GM21723 (cell line): ENCODE measurements at regions not wholly inside any gene's neighbourhood (a gene's known extent, or its start where the extent isn't known, plus 50 kb on each side); places are given as distances from the start of the nearest gene placed in this dataset.
"Not testable (repeated sequence)": the region's sequence is repeated elsewhere in the genome, so short reads cannot be mapped to it uniquely, and the experiment has no call there.

Source experiments
- ATAC-seq: cut with Tn5 transposase; IDR thresholded peaks from one replicate; pipeline ENCODE4 v1.9.1; 2021; ENCODE audit warnings: mild to moderate bottlenecking, moderate library complexity; ENCODE audit not compliant: unreplicated experiment

DNA sequence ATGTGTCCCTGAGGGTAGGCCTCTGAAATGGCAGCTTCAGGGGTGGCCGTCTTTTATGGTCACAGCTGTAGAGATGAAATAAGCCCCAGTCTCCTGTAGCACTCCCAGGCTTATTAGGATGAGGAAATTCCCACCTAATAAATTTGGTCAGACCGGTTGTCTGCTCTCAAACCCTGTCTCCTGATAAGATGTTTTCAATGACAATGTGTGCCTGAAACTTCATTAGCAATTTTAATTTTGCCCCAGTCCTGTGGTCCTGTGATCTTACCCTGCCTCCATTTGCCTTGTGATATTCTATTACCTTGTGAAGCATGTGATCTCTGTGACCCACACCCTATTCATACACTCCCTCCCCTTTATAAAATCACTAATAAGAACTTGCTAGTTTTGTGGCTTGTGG is 736.1 kb upstream of the PCDH20 start:
- not testable (repeated sequence) for ATAC-seq

DNA sequence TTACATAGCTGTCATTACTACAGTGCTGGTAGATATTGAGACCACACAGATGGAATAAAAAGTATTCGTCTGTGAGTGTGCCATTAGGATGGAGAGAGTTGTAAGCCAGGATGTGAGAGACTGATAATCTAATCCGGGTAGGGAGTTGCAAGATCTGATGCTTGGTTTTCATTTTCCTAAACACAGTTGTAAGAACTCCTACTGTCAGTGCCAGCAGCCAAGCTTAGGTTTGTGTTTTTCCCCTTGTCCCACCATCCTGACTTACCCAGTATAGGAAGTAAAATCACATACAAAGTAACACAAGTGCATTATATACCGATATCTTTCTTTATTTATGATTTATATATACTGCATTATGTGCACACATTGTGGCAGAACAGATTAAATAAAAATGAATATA is 726.4 kb upstream of the PCDH20 start:
- no peak for ATAC-seq

DNA sequence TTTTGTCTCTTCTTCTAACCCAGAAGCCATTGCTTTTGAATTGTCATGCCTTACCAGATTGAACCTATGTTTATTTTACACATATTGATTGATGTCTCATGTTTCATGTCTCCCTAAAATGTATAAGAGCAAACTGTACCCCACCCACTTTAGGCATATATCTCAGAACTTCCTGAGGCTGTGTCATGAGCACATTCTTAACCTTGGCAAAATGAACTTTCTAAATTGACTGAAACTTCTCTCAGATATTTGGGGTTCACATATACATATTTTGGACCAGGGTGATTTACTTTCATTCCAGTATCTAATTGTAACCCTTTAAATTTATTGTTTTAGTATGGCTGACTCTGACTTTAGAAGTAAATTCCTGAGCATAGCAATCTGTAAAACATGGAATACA is 723.9 kb upstream of the PCDH20 start:
- no peak for ATAC-seq

DNA sequence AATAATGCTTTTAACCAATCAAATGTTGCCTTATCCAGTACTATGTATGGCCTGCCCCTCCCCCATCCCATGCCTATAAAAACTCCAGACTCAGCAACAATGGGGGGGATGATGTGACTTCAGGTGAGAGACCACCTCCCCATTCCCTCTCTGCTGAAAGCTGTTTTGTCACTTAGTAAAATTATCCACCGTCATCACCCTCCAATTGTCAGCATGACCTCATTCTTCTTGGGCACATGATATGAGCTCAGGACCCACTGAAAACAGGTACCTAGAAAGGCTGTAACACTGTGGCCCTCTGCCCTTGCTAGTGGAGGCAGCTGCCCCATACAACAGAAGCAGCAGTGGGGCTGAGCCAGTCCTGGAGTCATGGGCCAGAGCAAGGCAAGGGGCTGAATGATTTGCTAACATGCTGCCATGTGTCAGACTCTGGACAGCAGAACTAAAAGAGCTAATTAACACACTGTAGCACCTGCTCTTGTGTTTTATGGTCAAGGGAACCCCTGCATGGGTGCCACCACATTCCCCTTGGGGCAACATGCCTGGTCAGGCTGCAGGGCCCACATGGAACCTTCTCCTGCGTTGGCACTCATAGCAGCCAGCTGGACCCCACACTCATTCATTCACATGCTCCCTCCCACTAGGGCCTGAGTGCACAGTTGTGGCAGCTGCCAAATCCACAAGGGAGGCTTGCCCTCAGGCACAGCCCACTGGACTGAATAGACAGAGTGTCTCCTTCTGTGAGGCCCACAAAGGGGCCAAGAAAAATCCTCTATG is 722.2 kb upstream of the PCDH20 start:
- no peak for ATAC-seq

DNA sequence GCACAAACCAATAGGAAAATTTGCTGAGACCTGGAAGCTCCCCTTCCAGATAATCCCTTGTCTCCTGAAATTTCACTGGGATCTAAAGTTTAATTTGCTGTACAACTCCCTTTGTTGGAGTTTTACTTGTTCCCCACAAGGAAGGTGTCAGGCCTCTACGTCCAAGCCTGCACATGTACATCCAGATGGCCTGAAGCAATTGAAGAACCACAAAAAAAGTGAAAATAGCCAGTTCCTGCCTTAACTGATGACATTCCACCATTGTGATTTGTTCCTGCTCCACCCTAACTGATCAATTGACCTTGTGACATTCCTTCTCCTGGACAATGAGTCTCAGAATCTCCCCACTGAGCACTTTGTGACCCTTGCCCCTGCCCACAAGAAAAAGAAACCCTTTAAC is 716.0 kb upstream of the PCDH20 start:
- ATAC-seq = no peak

DNA sequence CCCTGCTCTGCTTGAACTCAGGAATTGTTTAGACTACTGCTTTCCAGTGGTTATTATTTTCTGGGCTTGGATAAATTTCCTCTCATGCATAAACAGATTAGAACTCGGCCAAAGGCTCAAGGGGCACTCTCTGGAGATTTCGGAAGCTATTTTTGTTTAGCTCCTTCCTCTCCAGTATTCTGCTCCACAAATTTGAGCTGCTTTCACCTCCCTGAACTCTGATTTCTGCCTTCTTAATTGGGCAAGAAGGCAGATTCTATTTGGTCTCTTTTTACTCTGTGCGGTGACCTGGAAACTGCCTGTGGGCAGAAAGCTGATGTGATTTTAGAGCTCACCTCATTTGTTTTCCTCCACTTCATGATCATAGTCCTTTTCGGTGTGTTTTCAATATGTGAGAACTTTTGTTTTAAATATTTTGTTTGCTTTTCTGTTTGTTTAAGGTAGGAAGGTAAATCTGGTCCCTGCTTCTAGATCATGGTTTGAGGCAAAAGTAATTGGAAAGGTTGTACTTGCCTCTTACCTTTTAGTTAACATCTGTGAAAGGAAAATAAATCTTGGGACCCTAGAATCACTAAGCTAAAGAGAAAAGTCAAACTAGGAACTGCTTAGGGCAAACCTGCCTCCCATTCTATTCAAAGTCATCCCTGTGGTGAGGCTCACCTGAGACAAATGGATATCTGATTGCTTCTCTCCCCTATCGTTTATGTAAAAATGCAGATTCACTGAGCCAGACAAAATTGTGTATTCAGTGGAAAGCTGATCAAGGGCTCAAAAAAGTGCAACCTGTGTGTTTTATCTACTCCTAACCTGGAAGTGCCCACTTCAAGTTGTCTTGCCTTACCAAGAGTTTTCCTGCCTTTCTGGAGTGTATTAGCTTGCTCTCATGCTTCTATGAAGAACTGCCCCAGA is 714.7 kb upstream of the PCDH20 start:
- ATAC-seq = no peak

DNA sequence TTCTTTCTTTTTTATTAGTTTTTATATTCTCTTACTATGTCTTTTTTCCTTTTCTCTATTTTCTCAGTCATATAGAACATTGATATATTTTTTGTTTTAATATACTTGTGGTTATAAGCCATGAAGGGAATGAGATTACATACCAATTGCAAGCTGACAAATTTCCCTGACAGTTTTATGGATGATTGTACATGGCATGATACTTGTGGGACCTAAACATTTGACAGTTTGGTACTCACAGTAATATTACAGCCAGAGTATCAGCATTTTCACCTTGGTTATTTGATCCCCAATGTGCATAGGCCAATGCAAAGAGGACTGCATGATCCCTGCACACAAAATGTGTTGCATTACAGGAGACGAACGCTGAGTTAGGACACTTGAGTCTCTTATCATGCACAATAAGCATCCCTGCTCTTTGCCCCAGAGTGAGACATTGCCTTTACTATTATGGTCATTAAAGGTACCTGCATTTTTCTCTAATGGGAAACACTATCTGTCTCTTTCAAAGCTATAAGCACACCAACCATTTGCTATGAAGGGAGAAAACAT is 713.4 kb upstream of the PCDH20 start:
- no peak for ATAC-seq

DNA sequence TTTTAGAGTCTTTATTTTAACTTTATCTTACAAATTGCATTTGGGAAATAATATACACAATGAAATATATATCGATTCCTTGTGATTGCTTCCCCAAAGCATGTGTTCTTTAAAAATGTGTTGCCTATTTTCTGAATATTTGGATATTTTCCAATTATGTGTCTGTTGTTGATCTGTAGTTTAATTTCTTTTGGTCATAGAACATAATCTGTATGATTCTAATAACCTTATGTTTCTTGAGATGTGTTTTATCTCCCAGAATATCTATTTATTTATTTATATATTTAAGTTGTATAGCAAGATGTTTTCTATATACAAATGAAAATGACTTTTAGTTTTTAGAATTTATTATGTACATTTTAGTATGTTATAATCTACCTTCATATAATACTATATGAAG is 710.8 kb upstream of the PCDH20 start:
- no peak for ATAC-seq

DNA sequence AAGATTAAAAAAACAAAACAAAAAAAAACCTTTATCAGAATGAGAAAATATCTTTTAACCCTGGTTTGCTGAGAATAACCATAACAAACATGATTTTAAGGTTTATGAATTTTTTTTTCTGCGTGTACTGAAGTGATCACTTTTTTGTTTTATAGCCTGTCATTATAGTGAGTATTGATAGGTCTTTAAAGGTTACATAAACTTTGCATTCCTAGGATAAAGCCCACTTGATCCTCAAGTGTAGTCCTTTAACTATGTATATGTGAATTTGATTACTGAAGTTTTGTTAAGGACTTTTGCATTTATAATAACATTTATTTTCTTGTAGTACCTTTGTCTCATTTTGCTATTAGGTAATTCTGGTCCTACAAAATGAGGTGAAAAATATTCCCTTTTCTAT is 709.8 kb upstream of the PCDH20 start:
- ATAC-seq = no peak

DNA sequence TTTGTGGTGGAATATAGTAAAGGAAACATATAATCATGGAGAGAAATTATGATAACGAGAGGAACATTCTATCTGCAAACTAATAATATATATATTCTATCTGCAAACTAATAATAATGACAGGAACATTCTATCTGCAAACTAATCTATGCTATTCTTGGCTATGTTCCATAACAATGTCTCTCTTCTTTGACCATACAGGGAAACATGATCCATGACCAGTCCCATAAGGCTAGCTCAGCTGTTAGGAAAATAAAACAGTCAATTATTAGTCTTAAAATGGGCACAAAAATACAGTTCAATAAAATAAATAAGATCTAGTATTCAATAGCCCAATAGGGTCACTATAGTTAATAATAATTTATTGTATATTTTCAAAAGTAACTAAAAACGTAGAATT is 707.8 kb upstream of the PCDH20 start:
- no peak for ATAC-seq

DNA sequence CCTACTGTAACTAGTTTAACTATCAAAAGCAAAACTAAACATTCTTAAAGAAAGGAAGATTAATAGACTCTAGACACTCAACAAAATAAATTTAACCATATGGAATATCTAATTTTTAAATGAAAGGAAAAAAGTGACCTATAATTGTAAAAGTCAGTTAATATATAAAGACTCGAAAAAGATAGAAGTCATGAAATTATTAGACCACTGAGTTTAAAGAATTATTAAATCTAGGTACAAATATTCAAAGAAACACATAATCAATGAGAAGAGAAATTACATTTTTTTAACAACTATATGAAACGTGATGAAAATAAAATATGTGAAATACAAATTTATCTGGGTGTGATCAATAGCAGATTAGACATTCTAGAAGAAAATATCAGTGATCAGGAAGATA is 706.8 kb upstream of the PCDH20 start:
- ATAC-seq = no peak

DNA sequence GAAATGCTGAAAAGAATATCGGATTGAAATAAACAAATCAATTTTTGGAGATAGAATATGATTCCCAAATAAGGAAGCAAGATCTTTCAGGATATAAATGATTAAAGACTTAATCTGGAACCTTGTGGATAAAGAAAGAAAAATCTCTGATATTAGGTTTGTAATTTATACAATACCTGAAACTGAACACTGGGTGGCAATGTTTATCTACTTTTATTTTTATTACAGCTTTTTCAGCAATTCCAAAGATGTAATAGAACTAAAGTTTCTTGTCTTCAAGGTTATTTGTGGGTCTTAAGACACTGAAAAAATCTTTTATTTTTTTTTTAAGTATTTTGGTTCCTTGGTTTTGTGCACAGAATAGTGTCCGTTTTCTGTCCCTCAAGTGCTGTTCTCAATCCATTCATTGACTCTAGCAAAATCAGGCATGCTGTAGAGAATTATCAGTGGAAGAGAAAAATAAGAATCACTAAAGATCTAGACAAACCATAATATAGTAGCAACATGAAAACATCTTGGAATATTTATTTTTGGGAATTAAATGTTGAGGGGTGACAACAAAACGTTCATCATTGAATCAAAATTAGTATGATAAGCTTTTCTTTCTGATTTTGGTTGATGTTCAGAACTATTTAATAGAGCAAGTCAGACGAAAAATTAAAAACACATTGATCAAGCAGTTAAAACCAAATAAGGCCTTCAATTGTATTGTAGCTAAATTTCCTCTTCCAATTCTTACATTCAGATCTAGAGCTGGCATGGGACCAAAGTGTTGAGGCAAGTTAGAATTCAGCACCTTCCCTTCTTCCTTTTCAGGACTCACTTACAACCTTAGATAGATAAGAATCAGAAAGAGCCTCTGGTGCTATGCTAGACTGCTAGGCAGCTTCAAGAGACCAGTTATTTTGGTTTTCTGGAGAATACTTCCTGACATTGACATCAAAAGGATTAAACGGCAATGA is 704.4 kb upstream of the PCDH20 start:
- ATAC-seq = no peak

DNA sequence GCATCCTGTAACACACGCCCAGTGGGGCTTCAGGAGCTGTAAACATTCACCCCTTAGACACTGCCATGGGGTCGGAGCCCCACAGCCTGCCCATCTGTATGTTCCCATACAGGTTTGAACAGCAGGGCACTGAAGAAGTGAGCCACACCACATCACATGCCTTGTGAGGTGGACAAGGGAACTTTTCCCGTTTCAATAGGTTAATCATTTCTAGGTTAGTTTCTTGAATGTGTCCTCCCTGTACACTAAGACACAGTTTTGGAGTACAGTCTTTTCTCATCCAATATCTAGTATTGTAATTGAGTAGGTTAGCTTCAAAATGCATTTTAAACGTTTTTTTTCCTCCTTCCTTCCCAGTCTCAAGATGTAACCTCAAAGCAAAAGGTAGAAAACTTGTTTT is 700.2 kb upstream of the PCDH20 start:
- ATAC-seq = no peak

DNA sequence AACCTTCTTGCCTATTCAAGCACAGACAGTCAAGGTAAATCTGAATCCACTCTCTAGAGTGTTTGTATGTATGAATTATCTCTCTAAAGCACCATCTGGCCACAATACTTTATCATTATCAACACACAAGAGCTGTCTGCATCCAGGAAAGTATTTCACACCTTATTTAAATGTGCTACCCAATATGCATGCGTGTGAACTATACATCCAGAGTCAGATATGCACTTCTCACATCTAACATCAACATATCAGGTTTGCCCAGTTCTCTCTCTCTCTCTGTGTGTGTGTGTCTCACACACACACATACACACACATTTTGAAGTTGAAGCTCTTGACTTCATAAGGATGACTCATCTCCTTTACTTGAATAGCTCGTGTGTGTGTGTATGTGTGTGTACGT is 697.5 kb upstream of the PCDH20 start:
- ATAC-seq = no peak

DNA sequence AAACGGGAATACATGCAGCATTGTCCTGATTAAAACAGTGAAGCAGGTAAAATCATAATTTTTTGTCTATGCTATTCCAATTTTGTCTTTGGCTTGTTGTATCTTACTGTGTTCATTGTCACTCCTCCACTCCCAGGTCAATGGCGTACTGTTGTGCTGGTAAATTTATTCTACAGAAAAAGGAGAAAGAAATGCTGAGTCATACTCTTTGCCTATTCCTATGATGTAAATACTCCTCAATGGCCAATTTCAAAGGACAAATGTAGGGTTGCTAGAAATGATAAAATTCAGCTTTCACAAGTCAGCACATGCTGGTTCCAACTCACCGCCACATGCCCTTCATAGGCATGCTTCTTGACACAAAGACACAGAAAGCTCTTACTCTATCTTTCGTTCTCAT is 694.4 kb upstream of the PCDH20 start:
- ATAC-seq = no peak

DNA sequence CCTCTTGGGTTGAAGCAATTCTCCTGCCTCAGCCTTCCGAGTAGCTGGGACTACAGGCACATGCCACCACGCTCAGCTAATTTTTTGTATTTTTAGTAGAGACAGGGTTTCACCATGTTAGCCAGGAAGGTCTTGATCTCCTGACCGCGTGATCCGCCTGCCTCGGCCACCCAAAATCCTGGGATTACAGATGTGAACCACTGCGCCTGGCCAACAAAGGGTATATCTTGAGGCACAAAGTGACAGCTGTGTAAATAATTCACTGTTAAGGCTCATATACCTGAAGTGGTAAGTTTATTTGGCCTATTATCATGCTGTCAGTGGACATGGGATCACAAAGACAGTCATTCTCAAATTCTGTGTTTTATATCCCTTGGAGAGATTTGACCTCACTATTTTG is 688.5 kb upstream of the PCDH20 start:
- not testable (repeated sequence) for ATAC-seq

DNA sequence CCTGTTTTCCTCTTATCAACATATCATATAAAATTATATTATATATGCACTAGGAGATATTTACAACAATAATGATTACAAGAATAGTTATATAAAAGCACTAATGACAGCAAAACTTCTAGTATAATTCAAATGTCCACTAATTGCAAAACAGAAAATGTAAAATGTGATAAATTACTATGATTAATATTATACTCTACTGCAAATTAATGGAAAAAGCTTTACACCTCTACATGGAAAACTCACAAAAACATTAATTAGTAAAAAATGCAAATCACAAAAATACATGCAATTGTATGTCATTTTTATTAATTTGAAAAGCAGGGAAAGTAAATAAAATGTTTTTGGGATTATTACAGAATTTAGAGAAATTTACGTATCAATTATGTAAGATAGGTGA is 681.0 kb upstream of the PCDH20 start:
- no peak for ATAC-seq

DNA sequence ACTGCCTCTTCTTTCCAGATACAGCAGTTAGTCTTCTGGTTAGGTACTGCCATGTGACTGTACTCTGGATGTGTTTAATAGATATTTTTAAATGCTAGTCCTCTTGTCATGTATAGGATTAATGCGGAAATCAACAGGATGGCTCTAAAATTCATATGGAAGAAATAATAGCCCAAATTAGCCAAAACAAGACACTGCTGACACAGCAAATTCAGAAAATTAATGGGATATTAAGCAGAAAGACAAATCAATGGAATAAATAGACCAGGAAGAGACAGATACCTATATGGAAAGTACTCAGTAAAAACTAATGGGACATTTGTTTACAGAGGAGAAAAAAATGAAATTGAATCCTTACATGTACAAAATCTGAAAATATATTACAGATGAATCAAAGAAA is 679.3 kb upstream of the PCDH20 start:
- no peak for ATAC-seq

DNA sequence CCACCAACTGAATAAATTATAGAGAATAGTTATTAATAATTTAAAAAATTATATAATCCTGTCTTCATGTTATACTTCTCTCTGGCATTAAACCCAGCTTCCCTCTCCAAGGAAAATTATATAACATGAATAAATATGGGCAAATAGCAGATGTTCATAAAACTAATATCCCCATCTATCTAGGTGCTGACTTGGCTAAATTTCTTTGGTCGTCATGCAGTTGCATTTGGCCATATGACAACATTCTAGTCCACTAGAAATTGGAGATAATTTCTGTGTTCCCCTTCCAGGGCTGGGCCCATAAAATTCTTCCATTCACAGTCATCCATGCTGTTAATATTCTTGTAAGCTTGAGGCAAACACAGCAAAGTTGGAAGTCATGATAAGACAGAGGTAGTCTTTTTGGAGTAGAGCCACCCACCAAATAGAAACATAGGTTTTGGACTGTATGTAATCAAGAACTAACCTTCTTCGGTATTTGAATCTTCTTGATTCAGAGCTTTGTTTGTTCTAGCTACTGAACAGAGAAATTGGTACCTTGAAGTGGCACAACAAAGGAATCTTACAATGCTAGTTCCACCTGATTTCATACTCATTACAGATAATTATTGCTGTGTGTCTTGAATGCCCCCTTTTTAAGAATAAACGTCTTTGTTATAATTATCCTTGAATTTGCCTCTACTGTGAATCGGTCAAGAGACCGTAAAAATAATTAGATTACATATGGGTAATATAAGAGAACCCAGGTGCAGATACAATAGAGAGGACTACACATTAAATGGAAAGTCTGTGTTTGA is 678.5 kb upstream of the PCDH20 start:
- no peak for ATAC-seq

DNA sequence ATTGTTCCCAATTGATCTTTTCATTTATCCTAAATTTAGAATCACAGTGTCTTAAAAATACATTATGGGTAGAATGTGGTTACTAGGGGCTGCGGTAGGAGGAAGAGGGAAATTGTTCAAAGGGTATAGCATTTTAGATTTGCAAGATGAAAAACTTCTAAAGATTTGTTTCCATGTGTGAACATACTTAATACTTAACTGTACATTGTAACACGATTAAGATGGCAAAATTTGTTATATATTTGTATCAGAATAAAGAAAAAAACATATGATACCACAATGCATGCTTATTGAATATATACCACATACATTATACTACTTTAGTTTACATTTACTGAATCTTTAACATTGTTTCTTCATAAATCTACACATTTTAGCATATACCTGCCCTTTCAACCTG is 677.3 kb upstream of the PCDH20 start:
- ATAC-seq = no peak
